GM19372 (cell line): ENCODE measurements at regions not wholly inside any gene's neighbourhood (a gene's known extent, or its start where the extent isn't known, plus 50 kb on each side); places are given as distances from the start of the nearest gene placed in this dataset.

Source experiments
- ATAC-seq: cut with Tn5 transposase; IDR thresholded peaks from one replicate; pipeline ENCODE4 v1.9.1; 2021; ENCODE audit warnings: mild to moderate bottlenecking, low read depth, moderate library complexity; ENCODE audit not compliant: unreplicated experiment

DNA sequence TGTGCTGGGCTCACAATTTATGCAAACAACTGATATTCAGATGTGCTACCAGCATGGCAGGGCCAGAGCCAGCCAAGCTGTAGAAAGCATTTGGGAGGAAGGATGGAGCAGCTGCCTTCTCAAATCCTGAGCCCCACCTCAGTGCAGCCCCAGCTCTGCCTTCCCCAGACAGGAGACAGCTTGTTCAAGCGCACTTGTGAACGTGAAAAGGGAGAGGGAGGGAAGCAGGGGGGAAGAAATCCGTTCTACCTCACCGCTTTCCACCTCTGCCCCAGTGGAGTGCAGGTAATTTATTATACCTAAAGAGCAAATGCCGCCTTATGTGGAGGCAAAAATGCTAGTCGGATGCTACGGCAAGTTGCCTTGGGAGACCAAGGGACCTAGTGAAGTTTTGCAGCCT is 66.0 kb upstream of the SLC14A2 start:
- no peak for ATAC-seq

DNA sequence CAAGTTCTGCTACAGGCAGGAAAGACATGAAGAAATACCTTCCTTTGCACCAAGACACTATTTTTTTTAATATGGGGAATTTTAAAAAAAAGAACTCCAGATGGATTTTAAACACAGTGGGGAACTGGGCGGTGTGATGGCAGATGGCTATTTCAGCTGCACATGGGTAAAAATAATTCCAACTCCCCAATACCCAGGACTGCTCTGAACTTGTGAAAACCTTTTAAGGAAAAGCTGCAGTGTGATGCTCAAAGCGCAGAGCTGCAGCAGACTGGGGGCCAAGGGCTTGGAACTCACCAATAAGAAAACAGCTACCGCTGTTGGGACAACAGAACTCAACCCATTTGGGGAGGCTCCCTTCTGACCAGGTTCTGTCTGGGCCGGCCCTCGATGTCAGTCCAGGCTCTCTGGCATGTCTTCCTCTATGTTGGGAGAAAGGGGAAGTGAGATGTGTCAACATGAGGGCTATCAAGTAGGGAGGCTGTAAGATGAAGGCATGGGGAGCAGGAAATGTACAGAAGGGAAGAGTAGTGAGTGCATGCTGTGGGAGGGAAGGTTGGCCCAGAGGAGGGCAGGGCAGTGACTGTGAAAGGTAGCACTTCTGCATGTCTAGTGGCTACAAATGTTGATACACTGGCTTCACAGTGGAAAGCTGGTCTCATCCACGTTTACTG is 64.0 kb upstream of the SLC14A2 start:
- no peak for ATAC-seq

DNA sequence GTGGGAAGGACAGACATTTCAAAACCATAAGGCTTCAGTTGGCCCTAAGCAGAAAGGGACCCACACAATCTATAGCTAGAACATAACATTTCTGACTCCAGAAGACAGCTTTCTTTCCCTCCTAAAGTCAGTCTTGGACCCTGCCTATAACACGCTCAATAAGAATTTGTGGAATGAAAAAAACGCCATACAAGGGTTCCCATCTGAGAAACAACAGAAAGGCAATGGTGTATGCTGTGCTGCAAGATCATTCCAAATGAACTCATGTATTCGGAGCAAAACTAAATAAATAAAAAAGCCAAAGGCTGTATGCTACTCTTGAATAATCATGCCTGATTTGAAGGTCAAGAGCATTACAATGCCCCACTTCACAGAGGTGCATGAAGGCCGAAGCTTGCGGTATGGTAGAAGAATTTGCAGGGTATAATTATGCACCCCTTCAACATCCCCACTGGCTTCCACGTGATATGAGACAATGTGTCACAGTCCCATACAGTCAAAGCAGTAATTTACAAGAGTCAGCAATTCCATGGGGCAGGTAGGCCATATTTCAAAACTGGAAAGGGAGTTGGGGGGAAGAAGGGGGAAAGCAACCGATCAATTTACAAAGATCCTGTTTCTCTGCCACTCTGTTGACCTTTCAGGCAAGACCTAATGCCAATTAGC is 61.4 kb upstream of the SLC14A2 start:
- no peak for ATAC-seq

GRCh38 chr18:45554389-45554737 is 60.9 kb upstream of the SLC14A2 start:
- no peak for ATAC-seq

GRCh38 chr18:45556222-45556621 is 59.1 kb upstream of the SLC14A2 start:
- no peak for ATAC-seq

GRCh38 chr18:45557287-45557686 is 58.0 kb upstream of the SLC14A2 start:
- no peak for ATAC-seq

- no peak for ATAC-seq
Observed at GRCh38 chr18:45557779-45558178, 57.5 kb upstream of the SLC14A2 start.

DNA sequence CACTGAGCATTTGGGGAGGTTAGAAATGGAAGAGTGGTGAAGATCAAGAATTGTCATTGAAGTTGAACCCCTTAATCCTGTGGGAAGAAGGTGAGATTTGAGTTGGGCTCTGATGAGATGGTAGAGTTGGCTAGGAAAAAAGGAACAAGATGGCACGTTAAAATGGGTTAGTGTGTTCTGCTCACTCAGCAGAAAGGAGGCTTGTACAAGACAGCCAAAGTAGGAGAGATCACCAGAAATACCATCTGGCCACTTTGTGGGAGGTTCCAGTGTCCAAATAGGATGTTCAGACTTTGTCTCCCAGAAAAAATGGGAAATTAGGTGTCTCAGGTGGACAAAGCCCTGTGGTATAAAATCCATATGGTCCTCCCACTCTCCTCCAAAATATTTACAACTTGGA is 56.0 kb upstream of the SLC14A2 start:
- no peak for ATAC-seq

- no peak for ATAC-seq
Observed at GRCh38 chr18:45560870-45561269, 54.4 kb upstream of the SLC14A2 start.

- no peak for ATAC-seq
Observed at GRCh38 chr18:45562567-45563479, 52.5 kb upstream of the SLC14A2 start.

DNA sequence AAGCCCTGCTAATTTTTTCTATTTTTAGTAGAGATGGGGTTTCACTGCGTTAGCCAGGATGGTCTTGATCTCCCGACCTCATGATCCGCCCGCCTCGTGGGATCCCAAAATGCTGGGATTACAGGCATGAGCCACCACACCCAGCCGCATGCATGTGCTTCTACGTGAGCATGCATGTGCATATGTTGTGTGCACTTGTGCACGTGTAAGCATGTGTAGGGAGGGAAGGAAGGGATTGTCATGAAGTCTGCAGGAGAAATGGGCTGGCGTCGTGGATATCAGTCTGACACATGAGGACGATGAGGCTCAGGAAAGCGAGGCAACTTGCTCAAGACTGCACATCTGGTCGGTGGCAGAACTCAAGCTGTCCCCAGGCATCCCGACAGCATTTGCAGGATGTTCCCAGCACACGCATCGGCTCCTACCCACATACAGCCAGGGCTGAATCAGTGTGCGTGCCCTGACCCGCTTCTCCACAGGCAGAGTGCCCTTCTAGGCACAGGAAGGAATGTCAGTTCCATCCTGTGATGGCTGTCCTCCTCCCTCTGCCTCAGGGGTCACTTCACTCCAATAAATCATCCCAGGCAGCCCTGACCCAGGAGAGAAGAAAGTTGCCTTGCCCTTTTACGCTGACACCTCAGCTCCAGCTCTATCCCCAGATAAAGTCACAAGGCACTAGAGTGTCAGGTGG is 49.9 kb upstream of the SLC14A2 start:
- no peak for ATAC-seq
